ENCODE measurements at regions not wholly inside any gene's neighbourhood (a gene's known extent, or its start where the extent isn't known, plus 50 kb on each side); places are given as distances from the start of the nearest gene placed in this dataset.

- no peak for DNase-seq (ENCODE audit: low read depth)
- no peak overlapping the region for H3K4me3 ChIP-seq (ENCODE audit: low read depth, low read length)
- no peak for TF ChIP-seq CTCF (IDR thresholded peaks at IDR 0.05; ENCODE audit: insufficient read depth, low read length)
These were observed 587.3 kb upstream of the CDH5 start for GRCh38 chr16:65779201-65779600.

DNA sequence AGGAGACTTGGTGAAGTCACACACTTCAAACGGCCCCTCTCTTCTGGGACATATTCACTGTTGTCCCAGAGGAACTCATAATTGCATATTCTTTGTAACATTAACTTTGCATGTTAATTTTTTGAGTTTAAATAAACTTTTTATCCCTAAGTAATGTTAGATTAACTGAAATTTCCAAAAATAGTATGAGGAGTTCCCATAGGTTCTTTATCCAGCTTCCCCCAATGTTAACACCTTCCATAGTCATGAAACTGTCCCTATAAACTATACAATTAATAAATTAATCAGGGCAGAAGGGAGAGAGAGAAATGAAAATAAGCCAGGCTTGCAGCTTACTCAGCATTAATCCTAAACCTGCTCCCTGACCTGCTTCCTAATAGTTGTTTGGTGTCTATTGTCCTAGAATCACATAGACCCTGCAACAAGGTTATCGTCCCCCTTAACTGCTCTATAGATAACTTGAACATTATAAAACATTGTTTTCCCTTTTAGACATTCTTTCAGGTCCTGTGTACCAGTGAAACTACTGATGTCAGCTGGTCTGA is 589.8 kb upstream of the CDH5 start:
- H3K4me3 ChIP-seq (ENCODE audit: low read depth, low read length), result no peak overlapping the region
- DNase-seq (ENCODE audit: low read depth), result no peak
- TF ChIP-seq CTCF (IDR thresholded peaks at IDR 0.05; ENCODE audit: insufficient read depth, low read length), result no peak

GRCh38 chr16:65775829-65776228 is 590.7 kb upstream of the CDH5 start:
- H3K4me3 ChIP-seq (ENCODE audit: low read depth, low read length), result no peak overlapping the region
- DNase-seq (ENCODE audit: low read depth), result no peak
- no peak for TF ChIP-seq CTCF (IDR thresholded peaks at IDR 0.05; ENCODE audit: insufficient read depth, low read length)

- TF ChIP-seq CTCF (IDR thresholded peaks at IDR 0.05; ENCODE audit: insufficient read depth, low read length), result no peak
- no peak for DNase-seq (ENCODE audit: low read depth)
- no peak overlapping the region for H3K4me3 ChIP-seq (ENCODE audit: low read depth, low read length)
These were observed 592.1 kb upstream of the CDH5 start for GRCh38 chr16:65774350-65774749.

DNA sequence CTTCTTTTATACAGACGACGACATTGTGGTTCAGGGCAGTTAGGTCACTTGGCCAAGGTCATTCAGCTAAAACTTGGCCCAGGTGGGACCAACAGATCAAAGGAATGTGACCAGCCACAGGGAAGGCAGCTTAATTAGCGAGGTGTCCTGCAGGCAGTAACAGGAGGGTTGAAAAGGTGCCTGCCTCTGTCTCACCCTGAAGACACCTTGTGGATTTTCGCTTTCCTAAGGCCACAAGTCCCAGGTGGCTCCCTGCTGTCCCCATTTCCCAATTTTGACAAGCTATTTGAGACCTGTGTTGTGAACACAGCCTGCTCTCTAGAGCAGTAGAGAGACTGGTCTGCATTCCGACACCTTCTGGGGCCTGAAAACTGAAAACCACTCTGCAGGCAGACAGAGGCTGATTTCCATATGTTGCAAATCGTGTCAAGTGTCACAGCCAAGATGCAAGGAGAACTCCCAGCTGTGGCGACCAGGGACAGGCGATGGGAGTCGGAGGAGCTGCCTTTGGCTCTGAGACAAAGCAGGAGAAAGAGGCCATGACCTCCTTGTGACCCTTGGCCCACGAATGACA is 593.1 kb upstream of the CDH5 start:
- TF ChIP-seq CTCF (IDR thresholded peaks at IDR 0.05; ENCODE audit: insufficient read depth, low read length), result no peak
- no peak for DNase-seq (ENCODE audit: low read depth)
- no peak overlapping the region for H3K4me3 ChIP-seq (ENCODE audit: low read depth, low read length)

DNA sequence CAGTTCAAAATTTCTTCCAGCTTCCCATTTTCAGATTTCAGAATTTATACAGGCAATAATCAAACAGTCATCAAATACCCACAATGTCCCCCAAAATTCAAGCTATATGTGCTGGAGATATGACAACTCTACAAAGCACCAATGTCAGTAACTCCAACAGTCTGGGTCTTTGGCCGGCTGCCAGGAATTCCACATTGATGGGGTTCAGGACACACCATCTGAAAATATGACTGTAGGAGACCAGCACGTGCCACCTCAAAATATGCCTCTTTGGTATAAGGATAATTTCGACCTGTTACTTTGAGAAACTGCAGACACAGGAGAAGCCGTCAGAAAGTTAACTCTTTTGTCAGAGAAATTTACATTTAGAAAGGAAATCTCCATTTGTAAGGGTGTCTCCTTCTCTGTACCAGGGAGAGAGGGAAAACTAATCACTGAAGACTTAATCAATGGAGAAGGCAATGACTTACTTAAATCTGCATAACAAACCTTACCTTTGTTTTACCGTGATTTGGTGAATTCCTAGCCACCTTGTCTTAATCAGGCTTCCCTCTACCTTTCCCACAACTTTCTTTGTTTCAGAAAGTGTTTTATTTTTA is 594.3 kb upstream of the CDH5 start:
- no peak for DNase-seq (ENCODE audit: low read depth)
- no peak for TF ChIP-seq CTCF (IDR thresholded peaks at IDR 0.05; ENCODE audit: insufficient read depth, low read length)
- H3K4me3 ChIP-seq (ENCODE audit: low read depth, low read length), result no peak overlapping the region

Measured in fibroblast of the aortic adventitia (primary cell).